ENCODE measurements at regions not wholly inside any gene's neighbourhood (a gene's known extent, or its start where the extent isn't known, plus 50 kb on each side); places are given as distances from the start of the nearest gene placed in this dataset.

DNA sequence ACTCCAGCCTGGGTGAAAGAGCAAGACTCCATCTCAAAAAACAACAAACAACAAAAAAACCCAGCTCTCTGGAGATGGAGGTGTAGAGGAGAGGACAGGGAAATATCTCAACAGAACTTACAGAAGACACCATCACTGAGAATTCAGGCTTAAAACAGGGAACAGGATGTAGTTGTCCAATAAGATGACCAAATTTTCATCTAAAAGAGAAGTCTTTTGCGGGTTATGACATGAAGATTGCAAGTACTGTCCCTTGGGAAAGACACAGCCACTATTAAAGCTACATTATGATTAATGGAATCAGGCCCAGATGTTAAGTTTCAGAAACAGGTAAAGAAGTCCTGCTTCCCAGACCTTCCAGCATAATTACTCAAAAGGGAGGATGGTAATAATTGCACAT lies 235.2 kb upstream of the NRP1 start:
- Histone ChIP-seq H3K4me1 (ENCODE audit: insufficient read depth, low read length) (peaks cover 19% of the 10 kb centered on the region), H3K9ac (ENCODE audit: low read depth, low read length) (no peak overlapping the region), H3K36me3 (ENCODE audit: insufficient read depth, low read length) (no peaks in the 10 kb centered on the region), H3K9me3 (ENCODE audit: insufficient read depth, low read depth, low read length) (no peaks in the 10 kb centered on the region), H3K27me3 (ENCODE audit: insufficient read depth, low read length) (no peaks in the 10 kb centered on the region), H3K4me3 (ENCODE audit: low read length) (no peak overlapping the region), H3K27ac (ENCODE audit: low read depth, low read length) (no peak overlapping the region)
- 100% methylated on average over 1 of the region's 1 CpG for WGBS

DNA sequence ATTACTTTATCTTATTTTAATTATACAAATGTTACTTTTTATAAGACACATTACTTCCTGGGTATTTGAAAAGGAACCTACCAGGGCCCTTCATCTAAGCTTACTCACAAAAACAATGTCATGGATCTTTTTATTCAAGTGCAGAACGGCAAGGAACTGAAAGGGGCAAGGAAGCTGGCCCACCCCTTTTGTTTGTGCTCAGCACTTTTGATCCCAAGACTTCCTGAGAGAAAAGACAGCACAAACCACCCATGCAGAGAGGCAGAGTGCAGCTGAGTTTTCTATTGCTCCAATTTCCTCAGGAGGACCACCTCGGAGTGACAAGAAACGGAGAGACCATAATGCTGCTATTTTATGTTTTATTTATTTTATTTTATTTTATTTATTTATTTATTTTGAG lies 232.0 kb upstream of the NRP1 start:
- H3K9ac ChIP-seq (ENCODE audit: low read depth, low read length), result no peak overlapping the region
- no peaks in the 10 kb centered on the region for H3K27me3 ChIP-seq (ENCODE audit: insufficient read depth, low read length)
- 24% methylated on average over 1 of the region's 3 CpGs for WGBS
- no peak overlapping the region; the same call in 1 of the 2 replicates for H3K27ac ChIP-seq (ENCODE audit: low read depth, low read length)
- H3K36me3 ChIP-seq (ENCODE audit: insufficient read depth, low read length), result no peaks in the 10 kb centered on the region
- no peak overlapping the region for H3K4me3 ChIP-seq (ENCODE audit: low read length)
- peaks cover 19% of the 10 kb centered on the region for H3K4me1 ChIP-seq (ENCODE audit: insufficient read depth, low read length)
- no peaks in the 10 kb centered on the region for H3K9me3 ChIP-seq (ENCODE audit: insufficient read depth, low read depth, low read length)

DNA sequence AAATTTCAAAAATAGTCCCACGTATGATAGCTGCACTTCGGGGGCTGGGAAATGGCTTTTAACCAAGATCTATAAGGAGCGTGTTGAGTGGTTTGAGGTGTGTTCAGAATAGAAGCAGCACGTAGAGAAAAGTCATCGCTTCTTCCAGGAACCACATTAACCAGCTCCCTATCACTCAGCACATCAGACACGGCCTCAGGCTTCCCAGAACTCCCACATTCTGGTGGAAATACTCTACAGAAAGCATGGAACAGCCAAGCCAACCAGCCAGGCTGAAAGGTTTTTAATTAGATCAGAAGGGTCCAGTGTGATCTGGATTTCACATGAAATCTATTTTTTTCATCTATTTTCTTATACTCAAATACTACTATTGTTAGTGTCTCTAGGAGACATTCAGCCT lies 231.5 kb upstream of the NRP1 start:
- 74% methylated on average over 6 of the region's 6 CpGs for WGBS
- no peak overlapping the region for H3K9ac ChIP-seq (ENCODE audit: low read depth, low read length)
- H3K4me3 ChIP-seq (ENCODE audit: low read length), result no peak overlapping the region
- no peaks in the 10 kb centered on the region for H3K27me3 ChIP-seq (ENCODE audit: insufficient read depth, low read length)
- peak overlapping the region; percentile 34; the same call in 1 of the 2 replicates for H3K27ac ChIP-seq (ENCODE audit: low read depth, low read length)
- H3K9me3 ChIP-seq (ENCODE audit: insufficient read depth, low read depth, low read length), result no peaks in the 10 kb centered on the region
- H3K4me1 ChIP-seq (ENCODE audit: insufficient read depth, low read length), result peaks cover 19% of the 10 kb centered on the region
- no peaks in the 10 kb centered on the region for H3K36me3 ChIP-seq (ENCODE audit: insufficient read depth, low read length)

DNA sequence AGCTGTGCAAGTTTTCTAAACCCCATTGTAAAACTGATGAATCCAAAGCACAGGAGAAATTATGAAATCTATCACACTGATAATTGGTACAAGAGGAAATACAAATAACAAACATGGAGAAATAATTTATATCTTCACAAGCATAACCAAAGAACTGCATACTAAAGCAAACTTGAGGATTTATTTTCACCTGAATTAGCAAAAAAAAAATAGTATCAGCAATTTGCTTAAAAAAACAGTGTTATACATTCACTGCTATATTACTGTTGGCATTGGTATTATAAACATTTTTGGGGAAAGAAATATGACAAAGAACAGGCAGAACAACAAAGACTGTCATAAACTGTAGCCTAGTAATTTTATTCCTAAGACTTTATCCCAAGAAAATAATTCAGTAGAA lies 230.8 kb upstream of the NRP1 start:
- no peak overlapping the region for H3K4me3 ChIP-seq (ENCODE audit: low read length)
- H3K9me3 ChIP-seq (ENCODE audit: insufficient read depth, low read depth, low read length), result no peaks in the 10 kb centered on the region
- H3K27me3 ChIP-seq (ENCODE audit: insufficient read depth, low read length), result no peaks in the 10 kb centered on the region
- H3K4me1 ChIP-seq (ENCODE audit: insufficient read depth, low read length), result peaks cover 19% of the 10 kb centered on the region
- H3K27ac ChIP-seq (ENCODE audit: low read depth, low read length), result no peak overlapping the region
- H3K36me3 ChIP-seq (ENCODE audit: insufficient read depth, low read length), result no peaks in the 10 kb centered on the region
- no peak overlapping the region for H3K9ac ChIP-seq (ENCODE audit: low read depth, low read length)

DNA sequence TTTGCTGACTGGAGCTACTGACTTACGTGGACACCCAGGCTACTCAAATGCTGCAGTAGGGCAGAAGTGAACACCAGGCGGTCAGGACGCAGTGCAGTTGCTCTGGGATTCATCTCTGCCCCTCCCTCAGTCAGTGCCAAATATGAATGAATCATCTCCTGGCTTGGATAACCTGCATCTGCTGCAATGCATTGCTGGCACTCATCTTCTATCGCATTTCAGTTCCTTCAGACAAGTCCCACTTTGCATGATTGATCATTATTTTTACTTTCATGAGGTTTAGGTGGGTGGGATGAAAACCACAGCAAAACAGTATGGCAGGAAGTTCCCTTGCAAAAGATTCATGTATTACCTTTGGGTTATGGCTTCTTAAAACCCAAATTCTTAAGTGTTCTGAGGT lies 224.6 kb upstream of the NRP1 start:
- H3K27me3 ChIP-seq (ENCODE audit: insufficient read depth, low read length), result no peaks in the 10 kb centered on the region
- H3K9ac ChIP-seq (ENCODE audit: low read depth, low read length), result no peak overlapping the region
- H3K4me1 ChIP-seq (ENCODE audit: insufficient read depth, low read length), result peaks cover 5% of the 10 kb centered on the region
- WGBS, result 94% methylated on average over 4 of the region's 4 CpGs
- no peak overlapping the region for H3K27ac ChIP-seq (ENCODE audit: low read depth, low read length)
- no peak overlapping the region for H3K4me3 ChIP-seq (ENCODE audit: low read length)
- H3K36me3 ChIP-seq (ENCODE audit: insufficient read depth, low read length), result no peaks in the 10 kb centered on the region
- H3K9me3 ChIP-seq (ENCODE audit: insufficient read depth, low read depth, low read length), result no peaks in the 10 kb centered on the region

DNA sequence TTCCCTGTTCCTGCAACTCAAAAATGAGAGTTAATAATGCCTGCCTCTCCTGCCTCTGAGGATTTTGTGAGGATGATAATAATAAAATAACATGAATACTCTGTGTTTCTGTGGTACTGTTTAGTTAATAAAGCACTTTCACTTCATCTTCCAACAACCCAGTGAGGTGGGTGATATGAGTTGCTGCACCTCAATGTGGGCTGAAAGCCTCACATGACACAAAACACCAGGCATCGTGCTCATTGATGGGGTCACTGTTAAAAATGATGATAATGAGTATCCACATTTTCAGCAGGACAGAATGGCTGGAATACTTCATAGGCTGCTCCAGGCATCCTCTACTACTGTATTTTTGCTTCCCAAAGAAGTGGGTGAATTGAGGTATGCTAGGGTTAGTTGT lies 222.8 kb upstream of the NRP1 start:
- no peaks in the 10 kb centered on the region for H3K9me3 ChIP-seq (ENCODE audit: insufficient read depth, low read depth, low read length)
- no peak overlapping the region for H3K27ac ChIP-seq (ENCODE audit: low read depth, low read length)
- no peak overlapping the region for H3K4me3 ChIP-seq (ENCODE audit: low read length)
- no peak overlapping the region for H3K9ac ChIP-seq (ENCODE audit: low read depth, low read length)
- H3K27me3 ChIP-seq (ENCODE audit: insufficient read depth, low read length), result no peaks in the 10 kb centered on the region
- 100% methylated on average over 1 of the region's 1 CpG for WGBS
- H3K4me1 ChIP-seq (ENCODE audit: insufficient read depth, low read length), result peaks cover 18% of the 10 kb centered on the region
- no peaks in the 10 kb centered on the region for H3K36me3 ChIP-seq (ENCODE audit: insufficient read depth, low read length)

DNA sequence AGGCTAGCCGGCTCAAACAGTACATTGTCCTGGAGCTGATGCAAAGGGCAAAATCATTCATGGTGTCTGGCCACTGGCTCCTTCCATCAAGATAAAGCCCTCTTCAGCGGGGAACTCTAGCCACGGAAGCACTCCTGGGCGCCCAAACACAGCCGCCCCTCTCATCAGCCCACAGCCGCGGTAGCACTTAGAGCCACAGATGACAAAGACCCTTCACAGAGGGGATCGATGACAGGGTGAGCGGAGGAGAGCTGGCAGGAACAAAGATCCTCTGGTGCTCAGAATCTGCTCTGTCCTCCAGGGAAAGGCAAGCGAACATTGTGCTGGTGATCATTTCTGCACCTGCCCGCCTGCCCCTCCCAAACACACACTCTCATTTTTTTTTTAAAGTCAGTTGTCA lies 222.2 kb upstream of the NRP1 start:
- H3K4me3 ChIP-seq (ENCODE audit: low read length), result no peak overlapping the region
- H3K27me3 ChIP-seq (ENCODE audit: insufficient read depth, low read length), result no peaks in the 10 kb centered on the region
- H3K36me3 ChIP-seq (ENCODE audit: insufficient read depth, low read length), result no peaks in the 10 kb centered on the region
- H3K9me3 ChIP-seq (ENCODE audit: insufficient read depth, low read depth, low read length), result no peaks in the 10 kb centered on the region
- peaks cover 18% of the 10 kb centered on the region for H3K4me1 ChIP-seq (ENCODE audit: insufficient read depth, low read length)
- 86% methylated on average over 11 of the region's 11 CpGs for WGBS
- H3K27ac ChIP-seq (ENCODE audit: low read depth, low read length), result no peak overlapping the region
- no peak overlapping the region for H3K9ac ChIP-seq (ENCODE audit: low read depth, low read length)

DNA sequence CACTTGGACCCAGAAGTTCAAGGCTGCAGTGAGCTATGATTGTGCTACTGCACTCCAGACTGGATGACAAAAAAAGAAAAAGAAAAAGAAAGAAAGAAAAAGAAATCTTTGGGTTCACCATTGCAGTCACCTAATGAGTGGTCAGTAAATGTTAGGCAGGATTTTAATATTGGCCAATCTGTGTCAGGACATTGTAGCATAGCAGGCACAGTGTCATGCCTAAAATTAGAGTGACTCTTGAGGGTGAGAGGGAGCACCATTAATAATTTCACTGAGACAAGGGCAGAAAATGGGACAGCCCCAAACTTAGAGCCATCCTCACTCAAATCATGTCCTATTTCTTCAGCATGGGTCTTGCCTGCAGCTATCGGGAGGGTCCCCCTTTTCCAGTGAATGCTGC lies 221.6 kb upstream of the NRP1 start:
- no peak overlapping the region for H3K9ac ChIP-seq (ENCODE audit: low read depth, low read length)
- no peak overlapping the region for H3K27ac ChIP-seq (ENCODE audit: low read depth, low read length)
- H3K36me3 ChIP-seq (ENCODE audit: insufficient read depth, low read length), result no peaks in the 10 kb centered on the region
- no peaks in the 10 kb centered on the region for H3K27me3 ChIP-seq (ENCODE audit: insufficient read depth, low read length)
- no peaks in the 10 kb centered on the region for H3K9me3 ChIP-seq (ENCODE audit: insufficient read depth, low read depth, low read length)
- no peak overlapping the region for H3K4me3 ChIP-seq (ENCODE audit: low read length)
- WGBS, result 88% methylated on average over 1 of the region's 1 CpG
- H3K4me1 ChIP-seq (ENCODE audit: insufficient read depth, low read length), result peaks cover 18% of the 10 kb centered on the region

DNA sequence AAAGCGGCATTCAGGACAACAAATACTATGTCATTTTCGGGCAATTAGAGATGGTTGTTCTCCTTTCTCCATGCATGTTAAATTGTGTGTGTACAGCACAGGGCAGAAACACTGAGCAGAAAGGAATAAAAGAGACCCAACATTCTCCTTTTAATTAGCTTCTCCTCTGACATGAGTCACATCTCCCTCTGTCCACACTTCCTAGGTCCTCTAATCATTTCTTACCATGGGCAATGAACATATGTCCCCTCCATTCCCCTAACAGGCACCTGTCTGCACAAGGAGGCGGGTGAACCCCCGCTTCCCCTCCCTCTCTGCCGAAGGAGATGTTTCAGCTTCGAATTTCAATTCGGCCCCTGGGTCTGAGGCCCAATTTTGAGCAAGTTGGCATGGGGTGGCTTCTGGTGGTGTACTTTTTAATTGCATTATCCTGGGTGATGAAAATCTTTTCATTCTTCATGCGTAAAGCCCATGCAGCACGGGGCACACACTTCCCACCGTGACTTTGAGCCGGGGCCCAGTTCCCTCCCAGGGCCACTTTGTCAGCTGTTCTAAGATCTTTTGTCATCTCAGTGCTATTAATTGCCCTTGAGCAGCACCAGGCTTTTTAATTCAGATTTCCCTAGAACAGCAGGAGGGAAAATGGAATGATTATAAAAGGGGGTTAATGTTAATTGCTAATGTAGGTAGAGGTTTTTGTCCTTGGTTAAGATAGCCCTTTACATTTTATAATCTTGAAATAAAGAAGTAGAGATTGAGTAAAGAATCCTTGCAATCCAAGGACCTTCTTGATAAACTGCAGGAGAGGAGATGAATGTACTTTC lies 219.5 kb upstream of the NRP1 start:
- no peaks in the 10 kb centered on the region for H3K36me3 ChIP-seq (ENCODE audit: insufficient read depth, low read length)
- peaks cover 18% of the 10 kb centered on the region for H3K4me1 ChIP-seq (ENCODE audit: insufficient read depth, low read length)
- H3K27ac ChIP-seq (ENCODE audit: low read depth, low read length), result no peak overlapping the region; the same call in 1 of the 2 replicates
- no peaks in the 10 kb centered on the region for H3K27me3 ChIP-seq (ENCODE audit: insufficient read depth, low read length)
- 0 out of 2 replicates have a peak overlapping the region, but pooled peaks have one; percentile 3 for H3K4me3 ChIP-seq (ENCODE audit: low read length)
- H3K9me3 ChIP-seq (ENCODE audit: insufficient read depth, low read depth, low read length), result no peaks in the 10 kb centered on the region
- 57% methylated on average over 11 of the region's 11 CpGs for WGBS
- no peak overlapping the region for H3K9ac ChIP-seq (ENCODE audit: low read depth, low read length)

DNA sequence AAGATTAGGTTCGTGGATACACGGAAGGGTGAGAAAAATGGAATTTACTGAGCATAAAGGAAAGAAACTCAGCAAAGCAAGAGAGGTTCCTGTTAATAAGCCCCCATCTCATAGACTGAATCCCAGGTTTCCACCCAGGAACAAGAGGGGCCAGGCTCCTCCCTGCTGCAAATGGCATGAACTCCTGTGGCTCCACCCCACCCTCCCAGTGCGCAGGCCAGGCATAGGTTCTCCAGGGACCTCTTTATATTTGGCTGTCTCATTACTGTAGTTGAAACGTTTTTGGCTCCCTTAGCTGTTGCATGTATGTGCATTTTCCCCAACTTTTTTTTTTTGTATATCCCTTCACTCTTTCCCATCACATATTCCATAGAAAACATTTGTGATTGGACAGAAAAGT lies 217.8 kb upstream of the NRP1 start:
- 92% methylated on average over 4 of the region's 4 CpGs for WGBS
- Histone ChIP-seq H3K4me1 (ENCODE audit: insufficient read depth, low read length) (peaks cover 18% of the 10 kb centered on the region), H3K4me3 (ENCODE audit: low read length) (no peak overlapping the region), H3K9ac (ENCODE audit: low read depth, low read length) (no peak overlapping the region), H3K27ac (ENCODE audit: low read depth, low read length) (no peak overlapping the region), H3K27me3 (ENCODE audit: insufficient read depth, low read length) (no peaks in the 10 kb centered on the region), H3K36me3 (ENCODE audit: insufficient read depth, low read length) (no peaks in the 10 kb centered on the region), H3K9me3 (ENCODE audit: insufficient read depth, low read depth, low read length) (no peaks in the 10 kb centered on the region; the same call in 1 of the 2 replicates)

DNA sequence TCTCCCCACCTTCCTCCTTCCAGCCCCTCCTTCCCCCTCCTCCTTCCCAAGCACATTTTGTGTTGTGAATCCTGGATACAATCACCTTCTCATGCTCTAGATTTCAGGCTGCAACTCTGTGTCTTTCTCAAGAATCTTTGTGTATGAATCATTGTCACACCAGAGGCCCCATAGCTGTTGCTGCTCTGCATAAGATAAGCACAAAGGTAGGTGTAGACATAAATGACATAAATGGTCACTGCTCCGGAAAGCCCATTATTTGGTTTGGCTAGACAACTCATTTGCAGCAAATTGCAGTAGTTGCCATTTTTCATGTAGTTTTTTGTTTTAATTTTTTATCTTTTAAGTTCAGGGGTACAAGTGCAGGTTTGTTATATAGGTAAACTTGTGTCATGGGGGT lies 216.3 kb upstream of the NRP1 start:
- no peak overlapping the region for H3K4me3 ChIP-seq (ENCODE audit: low read length)
- 93% methylated on average over 1 of the region's 1 CpG for WGBS
- no peaks in the 10 kb centered on the region; the same call in 1 of the 2 replicates for H3K9me3 ChIP-seq (ENCODE audit: insufficient read depth, low read depth, low read length)
- H3K27me3 ChIP-seq (ENCODE audit: insufficient read depth, low read length), result no peaks in the 10 kb centered on the region
- peaks cover 18% of the 10 kb centered on the region for H3K4me1 ChIP-seq (ENCODE audit: insufficient read depth, low read length)
- H3K27ac ChIP-seq (ENCODE audit: low read depth, low read length), result no peak overlapping the region
- no peaks in the 10 kb centered on the region for H3K36me3 ChIP-seq (ENCODE audit: insufficient read depth, low read length)
- no peak overlapping the region for H3K9ac ChIP-seq (ENCODE audit: low read depth, low read length)
